ENCODE measurements at regions not wholly inside any gene's neighbourhood (a gene's known extent, or its start where the extent isn't known, plus 50 kb on each side); places are given as distances from the start of the nearest gene placed in this dataset.

DNA sequence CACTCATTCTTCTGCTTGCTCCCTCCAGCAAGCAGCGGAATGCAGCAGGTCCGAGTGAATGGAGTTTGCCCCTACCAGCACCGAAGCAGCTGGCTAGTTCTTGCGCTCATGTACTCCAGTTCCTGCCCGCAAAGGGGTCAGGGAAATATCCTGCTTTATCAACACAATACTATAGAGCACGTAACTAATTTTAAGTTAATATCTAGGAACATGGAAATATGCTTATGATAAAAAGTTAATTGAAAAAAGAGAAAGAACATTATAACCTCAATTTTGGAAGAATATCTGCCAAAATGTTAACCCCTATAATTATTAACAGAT lies 195.6 kb downstream of the SNCA start:
- DNase-seq: no peak

DNA sequence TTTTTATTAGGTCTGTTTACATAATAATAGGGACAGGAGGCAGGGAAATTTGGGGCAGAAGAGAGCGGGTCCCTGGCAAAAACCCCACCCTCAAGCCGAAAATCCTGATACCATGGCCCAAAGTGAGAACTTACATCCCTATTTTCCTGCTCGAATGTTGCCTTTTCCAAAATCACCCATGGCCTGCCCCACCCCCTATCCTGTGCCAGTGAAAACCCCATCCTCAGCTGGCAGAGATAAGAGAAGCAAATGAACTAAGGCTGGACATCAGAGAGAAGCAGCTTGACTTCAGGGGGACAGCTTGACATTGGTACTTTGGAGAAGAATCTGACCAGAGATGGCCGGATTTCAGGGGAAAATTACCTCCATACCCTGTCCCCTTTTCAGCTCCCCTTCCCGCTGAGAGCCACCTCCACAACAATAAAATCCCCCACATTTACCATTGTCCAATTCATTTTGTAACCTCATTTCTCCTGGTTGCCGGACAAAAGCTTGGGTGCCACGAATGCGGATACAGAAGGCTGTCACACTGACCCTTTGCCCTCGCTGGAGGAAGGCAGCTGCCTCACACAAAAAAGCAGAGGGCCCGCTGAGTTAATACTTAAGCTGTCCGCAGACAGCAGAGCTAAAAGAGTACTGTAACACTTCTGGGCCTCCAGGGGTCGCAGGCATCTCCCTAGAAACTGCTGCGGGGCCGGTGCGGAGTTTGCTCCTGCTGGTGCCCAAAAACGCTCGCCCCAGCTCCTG lies 196.2 kb downstream of the SNCA start:
- TF ChIP-seq, protein P1, sequence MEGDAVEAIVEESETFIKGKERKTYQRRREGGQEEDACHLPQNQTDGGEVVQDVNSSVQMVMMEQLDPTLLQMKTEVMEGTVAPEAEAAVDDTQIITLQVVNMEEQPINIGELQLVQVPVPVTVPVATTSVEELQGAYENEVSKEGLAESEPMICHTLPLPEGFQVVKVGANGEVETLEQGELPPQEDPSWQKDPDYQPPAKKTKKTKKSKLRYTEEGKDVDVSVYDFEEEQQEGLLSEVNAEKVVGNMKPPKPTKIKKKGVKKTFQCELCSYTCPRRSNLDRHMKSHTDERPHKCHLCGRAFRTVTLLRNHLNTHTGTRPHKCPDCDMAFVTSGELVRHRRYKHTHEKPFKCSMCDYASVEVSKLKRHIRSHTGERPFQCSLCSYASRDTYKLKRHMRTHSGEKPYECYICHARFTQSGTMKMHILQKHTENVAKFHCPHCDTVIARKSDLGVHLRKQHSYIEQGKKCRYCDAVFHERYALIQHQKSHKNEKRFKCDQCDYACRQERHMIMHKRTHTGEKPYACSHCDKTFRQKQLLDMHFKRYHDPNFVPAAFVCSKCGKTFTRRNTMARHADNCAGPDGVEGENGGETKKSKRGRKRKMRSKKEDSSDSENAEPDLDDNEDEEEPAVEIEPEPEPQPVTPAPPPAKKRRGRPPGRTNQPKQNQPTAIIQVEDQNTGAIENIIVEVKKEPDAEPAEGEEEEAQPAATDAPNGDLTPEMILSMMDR (IDR thresholded peaks at IDR 0.05): peak; percentile 22 to 38 (median 32)
- TF ChIP-seq POLR2A (IDR thresholded peaks at IDR 0.05): no peak
- Histone ChIP-seq H3K4me3 (peak overlapping the region in 1 of 4 donors; percentile 12), H3K27me3 (no peaks in the 10 kb centered on the region), H3K27ac (no peak overlapping the region), H3K4me1 (no peaks in the 10 kb centered on the region), H3K9me3 (no peaks in the 10 kb centered on the region), H3K36me3 (no peaks in the 10 kb centered on the region)
- 42 to 75% methylated on average over 8 to 17 of the region's 17 CpGs for WGBS, 2 donors (ENCODE audit: low coverage in 1 of 2)
- intact Hi-C loops (cut with DNase I; ENCODE audit: low total_unique reads): no loop called here
- peak; percentile 43 for DNase-seq
- in situ Hi-C loops (cut with MboI; ENCODE audit: low pct_ligation_motif_present in 1 of 4, low pct_unique_long_range_greater_than_20kb in 1 of 4, low sequenced_read_pairs in 3 of 4): no loop called here

More for the DNA sequence above, 195.6 kb downstream of the SNCA start:
- no peak overlapping the region for H3K27ac ChIP-seq
- H3K9me3 ChIP-seq: no peaks in the 10 kb centered on the region
- no peaks in the 10 kb centered on the region for H3K27me3 ChIP-seq
- peak overlapping the region in 1 of 4 donors; percentile 12 for H3K4me3 ChIP-seq
- in situ Hi-C loops (cut with MboI; ENCODE audit: low pct_ligation_motif_present in 1 of 4, low pct_unique_long_range_greater_than_20kb in 1 of 4, low sequenced_read_pairs in 3 of 4) (no loop called here), intact Hi-C loops (cut with DNase I; ENCODE audit: low total_unique reads) (no loop called here)
- no peaks in the 10 kb centered on the region for H3K4me1 ChIP-seq
- TF ChIP-seq, protein P1 (IDR thresholded peaks at IDR 0.05): peak in 1 of 5 experiments; percentile 2
- no peak for TF ChIP-seq POLR2A (IDR thresholded peaks at IDR 0.05)
- WGBS, 2 donors (ENCODE audit: low coverage in 1 of 2): 43% methylated on average over 6 of the region's 6 CpGs; no CpG with 5 or more reads in 1 of the 2 donors
- no peaks in the 10 kb centered on the region for H3K36me3 ChIP-seq

DNA sequence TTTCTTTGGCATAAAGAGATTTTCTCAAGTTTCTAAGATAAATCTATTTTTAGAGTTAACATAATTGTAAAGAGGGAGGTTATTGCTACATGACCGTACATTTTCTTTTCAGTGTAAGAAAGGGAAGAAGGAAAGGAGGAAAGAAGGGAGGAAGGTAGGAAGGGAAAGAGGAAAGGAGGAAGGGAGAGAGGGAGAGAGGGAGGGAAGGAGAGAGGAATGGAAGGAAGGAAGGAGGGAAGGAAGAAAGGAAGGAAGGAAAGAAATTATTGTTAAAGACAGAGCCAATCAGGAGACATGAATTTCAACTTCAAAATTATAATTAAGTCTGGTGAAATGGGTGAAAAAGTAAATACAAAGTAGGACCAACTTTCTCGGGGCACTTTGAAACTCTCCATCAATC lies 197.6 kb downstream of the SNCA start:
- Histone ChIP-seq H3K4me1 (no peaks in the 10 kb centered on the region), H3K27ac (no peak overlapping the region), H3K36me3 (no peaks in the 10 kb centered on the region), H3K27me3 (no peaks in the 10 kb centered on the region), H3K4me3 (no peak overlapping the region), H3K9me3 (no peaks in the 10 kb centered on the region)
- TF ChIP-seq POLR2AphosphoS5 (IDR thresholded peaks at IDR 0.05): no peak
- TF ChIP-seq EP300 (IDR thresholded peaks at IDR 0.05; ENCODE audit: low read depth): no peak
- TF ChIP-seq, protein P1 (IDR thresholded peaks at IDR 0.05): no peak
- no peak for TF ChIP-seq POLR2A (IDR thresholded peaks at IDR 0.05)
- WGBS, 2 donors (ENCODE audit: low coverage in 1 of 2): 77 to 92% methylated on average over 2 of the region's 2 CpGs
- in situ Hi-C loops (cut with MboI; ENCODE audit: low pct_ligation_motif_present in 1 of 4, low pct_unique_long_range_greater_than_20kb in 1 of 4, low sequenced_read_pairs in 3 of 4): no loop called here
- intact Hi-C loops (cut with DNase I; ENCODE audit: low total_unique reads): no loop called here
- no peak for DNase-seq

DNA sequence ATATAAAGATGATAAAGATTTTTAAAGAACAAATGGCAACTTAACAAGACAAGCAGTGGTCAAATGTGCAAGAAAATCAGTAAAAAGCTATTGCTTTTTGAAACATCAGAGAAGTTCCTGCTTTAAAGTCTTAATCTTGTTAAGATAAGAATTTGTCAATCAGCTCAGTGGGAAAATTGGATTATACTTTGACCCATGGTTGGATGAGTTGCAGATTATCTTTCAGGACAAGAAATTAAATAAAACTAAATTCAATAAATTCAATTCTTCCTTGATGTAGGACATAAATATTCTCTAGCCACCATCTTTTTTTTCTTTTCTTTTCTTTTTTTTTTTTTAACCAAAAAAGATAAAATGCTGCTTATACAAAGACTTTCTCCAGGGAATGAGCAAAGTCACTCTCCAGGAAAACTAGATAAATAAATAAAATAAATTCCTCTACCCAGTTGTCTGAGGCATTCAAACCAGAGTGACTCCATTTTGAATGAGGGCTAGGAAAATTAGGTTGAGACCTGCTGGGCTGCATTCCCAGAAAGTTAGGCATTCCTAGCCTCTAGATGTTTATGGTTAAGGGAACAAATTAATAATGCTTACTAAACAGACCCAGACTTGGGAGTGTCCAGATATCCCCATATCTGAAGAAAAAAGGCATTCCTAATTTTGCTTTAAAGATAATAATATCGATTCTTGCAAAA lies 211.2 kb downstream of the SNCA start:
- Histone ChIP-seq H3K36me3 (no peaks in the 10 kb centered on the region), H3K4me1 (no peaks in the 10 kb centered on the region), H3K27me3 (no peaks in the 10 kb centered on the region), H3K4me3 (no peak overlapping the region), H3K9me3 (no peaks in the 10 kb centered on the region), H3K27ac (no peak overlapping the region)
- no peak for DNase-seq
- intact Hi-C loops (cut with DNase I; ENCODE audit: low total_unique reads) (no loop called here), in situ Hi-C loops (cut with MboI; ENCODE audit: low pct_ligation_motif_present in 1 of 4, low pct_unique_long_range_greater_than_20kb in 1 of 4, low sequenced_read_pairs in 3 of 4) (no loop called here)
- TF ChIP-seq, protein P1 (IDR thresholded peaks at IDR 0.05): no peak
- TF ChIP-seq POLR2A (IDR thresholded peaks at IDR 0.05): no peak
- TF ChIP-seq POLR2AphosphoS5 (IDR thresholded peaks at IDR 0.05): no peak
- TF ChIP-seq EP300 (IDR thresholded peaks at IDR 0.05; ENCODE audit: low read depth): no peak
- WGBS, 2 donors (ENCODE audit: low coverage in 1 of 2): 67 to 78% methylated on average over 1 of the region's 1 CpG

Data from transverse colon (tissue), 4 donors.